HG02610 (cell line): ENCODE measurements at regions not wholly inside any gene's neighbourhood (a gene's known extent, or its start where the extent isn't known, plus 50 kb on each side); places are given as distances from the start of the nearest gene placed in this dataset.
"Not testable (repeated sequence)": the region's sequence is repeated elsewhere in the genome, so short reads cannot be mapped to it uniquely, and the experiment has no call there.

ENCODE experiments used
- ATAC-seq: cut with Tn5 transposase; IDR thresholded peaks from one replicate; pipeline ENCODE4 v1.9.1; 2021; ENCODE audit warnings: mild to moderate bottlenecking, moderate library complexity; ENCODE audit not compliant: unreplicated experiment

DNA sequence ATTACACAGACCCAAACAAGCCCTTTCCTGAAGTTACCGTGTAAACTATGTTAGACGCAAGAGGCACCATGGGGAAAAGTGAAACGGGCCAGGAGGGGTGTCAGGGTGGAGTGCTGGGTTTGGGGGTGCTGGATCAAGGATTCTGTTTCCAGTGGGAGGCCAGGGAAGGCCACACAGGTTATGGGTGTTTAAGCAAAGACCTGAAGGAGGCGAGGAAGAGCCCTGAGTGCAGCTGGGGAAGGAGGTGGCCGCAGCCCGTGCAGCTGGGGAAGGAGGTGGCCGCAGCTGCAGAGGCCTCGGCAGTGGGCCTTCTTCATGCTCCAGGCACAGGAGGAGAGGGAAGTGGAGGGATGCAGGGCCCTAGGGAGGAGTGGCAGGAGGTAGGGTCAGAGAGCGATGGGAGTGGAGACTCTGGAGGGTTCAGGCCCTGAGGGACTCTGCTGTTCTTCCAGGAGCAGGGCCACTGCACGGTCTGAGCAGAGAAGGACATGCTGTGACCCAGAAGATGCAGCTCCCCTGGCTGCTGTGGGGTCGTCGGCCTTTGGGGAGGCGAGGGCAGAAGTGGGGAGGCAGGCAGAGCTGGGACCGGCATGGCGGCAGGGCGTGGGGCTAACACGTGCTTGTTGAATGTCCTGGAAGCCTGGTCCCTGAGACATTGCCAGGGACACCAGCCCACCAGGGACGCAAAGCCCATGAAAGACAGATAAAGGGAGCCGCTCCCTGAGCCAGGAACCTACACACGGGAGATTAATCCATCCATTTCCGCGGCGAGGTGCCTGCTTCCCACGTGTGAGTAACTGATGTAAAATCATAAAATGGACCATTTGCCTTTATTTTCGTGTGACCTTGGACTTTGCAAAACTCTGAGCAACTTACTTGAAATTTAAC, 1049.1 kb downstream of the BRD1 start:
- ATAC-seq = no peak

GRCh38 chr22:48772286-48772907, 1055.3 kb downstream of the BRD1 start:
- ATAC-seq = no peak

DNA sequence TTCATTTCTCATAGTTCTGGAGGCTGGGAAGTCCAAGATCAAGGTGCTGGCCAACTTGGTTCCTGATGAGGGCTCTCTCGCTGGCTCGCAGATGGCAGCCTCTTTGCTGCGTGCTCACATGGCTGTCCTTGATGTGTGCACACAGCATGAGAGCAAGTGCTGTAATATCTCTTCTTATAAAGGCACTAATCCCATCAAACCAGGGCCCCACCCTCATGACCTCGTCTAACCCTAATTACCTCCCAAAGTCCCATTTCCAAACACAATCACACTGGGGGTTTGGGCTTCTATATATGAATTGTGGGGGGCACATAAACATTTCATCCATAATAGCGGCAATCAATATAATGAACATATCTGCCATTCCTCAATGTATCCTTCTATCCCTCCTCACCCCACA, 1062.1 kb downstream of the BRD1 start:
- no peak for ATAC-seq

- ATAC-seq = no peak
These were observed 1066.1 kb downstream of the BRD1 start for GRCh38 chr22:48761546-48761945.

GRCh38 chr22:48760481-48761390, 1066.9 kb downstream of the BRD1 start:
- no peak for ATAC-seq

GRCh38 chr22:48758881-48759875, 1068.5 kb downstream of the BRD1 start:
- no peak for ATAC-seq

- ATAC-seq = no peak
These were observed 1069.6 kb downstream of the BRD1 start for GRCh38 chr22:48757985-48758561.

GRCh38 chr22:48757581-48757980, 1070.1 kb downstream of the BRD1 start:
- ATAC-seq = no peak

- ATAC-seq = not testable (repeated sequence)
These were observed 1070.5 kb downstream of the BRD1 start for GRCh38 chr22:48757135-48757534.

DNA sequence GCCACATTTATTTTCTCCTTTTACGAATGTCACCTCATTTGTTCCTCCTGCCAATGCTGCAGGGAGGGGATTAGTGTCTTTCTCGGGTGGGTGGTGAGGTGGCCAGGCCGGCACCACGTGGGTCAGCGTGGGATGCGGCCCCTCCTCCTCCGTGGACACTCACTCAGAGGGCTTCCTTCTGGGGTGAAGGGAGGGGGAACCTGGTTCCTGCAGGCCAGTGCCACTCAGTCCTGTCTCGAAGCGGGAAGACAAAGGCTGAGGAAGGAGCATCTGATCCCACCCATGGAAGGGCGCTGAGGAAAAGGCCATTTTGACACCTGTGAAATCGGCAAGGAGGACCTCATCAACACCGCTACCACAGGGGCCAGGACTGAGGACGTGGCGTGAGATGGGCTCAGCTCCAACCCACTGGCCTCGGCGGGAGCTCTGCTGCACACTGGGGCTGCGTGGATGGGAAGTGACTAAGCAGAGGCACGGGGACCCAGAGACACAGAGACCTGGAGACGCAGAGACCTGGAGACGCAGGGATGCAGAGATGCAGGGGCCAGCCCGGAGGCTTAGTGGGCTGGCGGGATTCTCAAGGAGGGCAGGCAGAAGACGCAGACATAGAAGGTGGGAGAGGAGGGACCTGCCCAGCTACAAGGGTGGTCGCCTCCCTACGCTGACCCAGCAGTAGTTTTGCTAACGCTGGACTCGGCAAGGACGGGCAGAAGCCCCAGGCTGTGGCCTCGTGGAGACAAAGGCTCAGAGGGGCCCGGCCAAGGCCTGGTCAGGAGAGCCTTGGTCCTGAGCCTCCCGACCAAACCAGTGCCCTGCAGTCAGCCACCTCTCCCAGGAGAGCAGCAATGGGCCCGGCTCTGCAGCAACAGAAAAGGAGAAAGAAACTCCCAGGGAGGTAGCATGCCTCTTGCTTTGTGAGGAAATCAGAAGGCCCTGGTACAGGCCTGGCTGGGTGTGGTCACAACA, 1071.2 kb downstream of the BRD1 start:
- ATAC-seq = no peak

DNA sequence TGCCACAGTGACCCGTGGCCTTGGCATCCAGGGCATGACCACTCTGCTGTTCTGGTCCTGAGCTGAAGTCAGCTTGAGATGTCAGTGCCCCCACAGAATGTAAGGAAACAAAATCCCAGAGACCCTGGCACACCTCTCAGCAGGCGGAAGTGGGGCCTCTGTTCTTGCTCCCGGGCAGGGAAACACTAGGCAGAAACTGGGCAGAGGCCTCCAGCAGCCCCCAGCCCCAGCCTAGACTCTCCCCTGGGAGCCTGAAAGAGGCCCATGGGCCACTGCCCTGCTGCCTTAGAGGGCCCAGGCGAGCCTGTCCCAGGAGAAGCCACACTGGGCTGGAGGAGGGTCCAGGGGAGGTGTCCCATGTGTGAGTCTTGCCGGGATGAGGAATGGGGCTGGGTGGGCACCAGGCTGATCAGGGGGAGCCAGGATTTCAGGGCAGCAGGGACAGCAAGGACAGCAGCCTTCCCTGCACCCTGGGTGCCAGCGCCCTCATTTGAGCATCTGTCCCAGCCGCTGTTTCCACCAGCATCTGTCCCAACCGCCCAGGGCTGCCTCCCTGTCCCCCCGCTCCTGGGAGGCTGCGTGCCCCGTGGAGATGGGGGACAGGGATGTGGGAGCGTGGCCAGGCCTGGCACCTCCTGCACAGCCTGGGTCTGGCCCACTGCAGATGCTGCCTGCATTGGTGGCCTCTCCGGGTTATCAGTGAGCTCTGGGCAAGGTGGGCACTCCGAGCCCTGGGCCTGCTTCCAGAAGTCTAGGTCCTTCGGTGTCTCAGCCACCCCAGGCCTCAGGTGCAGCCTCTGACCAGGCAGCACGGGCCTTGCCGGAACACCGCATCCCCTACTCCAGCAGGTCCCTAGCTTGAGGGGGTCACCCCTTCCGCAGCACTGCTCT, 1072.4 kb downstream of the BRD1 start:
- no peak for ATAC-seq

GRCh38 chr22:48754611-48755058, 1073.0 kb downstream of the BRD1 start:
- ATAC-seq = no peak

- no peak for ATAC-seq
These were observed 1073.7 kb downstream of the BRD1 start for GRCh38 chr22:48753752-48754517.

- ATAC-seq = no peak
These were observed 1074.3 kb downstream of the BRD1 start for GRCh38 chr22:48753381-48753730.

- no peak for ATAC-seq
These were observed 1075.0 kb downstream of the BRD1 start for GRCh38 chr22:48752451-48753380.
